ENCODE measurements at regions not wholly inside any gene's neighbourhood (a gene's known extent, or its start where the extent isn't known, plus 50 kb on each side); places are given as distances from the start of the nearest gene placed in this dataset.

GRCh38 chr1:224523676-224524075, 89.1 kb upstream of the WDR26 start:
- TF ChIP-seq, protein P1, sequence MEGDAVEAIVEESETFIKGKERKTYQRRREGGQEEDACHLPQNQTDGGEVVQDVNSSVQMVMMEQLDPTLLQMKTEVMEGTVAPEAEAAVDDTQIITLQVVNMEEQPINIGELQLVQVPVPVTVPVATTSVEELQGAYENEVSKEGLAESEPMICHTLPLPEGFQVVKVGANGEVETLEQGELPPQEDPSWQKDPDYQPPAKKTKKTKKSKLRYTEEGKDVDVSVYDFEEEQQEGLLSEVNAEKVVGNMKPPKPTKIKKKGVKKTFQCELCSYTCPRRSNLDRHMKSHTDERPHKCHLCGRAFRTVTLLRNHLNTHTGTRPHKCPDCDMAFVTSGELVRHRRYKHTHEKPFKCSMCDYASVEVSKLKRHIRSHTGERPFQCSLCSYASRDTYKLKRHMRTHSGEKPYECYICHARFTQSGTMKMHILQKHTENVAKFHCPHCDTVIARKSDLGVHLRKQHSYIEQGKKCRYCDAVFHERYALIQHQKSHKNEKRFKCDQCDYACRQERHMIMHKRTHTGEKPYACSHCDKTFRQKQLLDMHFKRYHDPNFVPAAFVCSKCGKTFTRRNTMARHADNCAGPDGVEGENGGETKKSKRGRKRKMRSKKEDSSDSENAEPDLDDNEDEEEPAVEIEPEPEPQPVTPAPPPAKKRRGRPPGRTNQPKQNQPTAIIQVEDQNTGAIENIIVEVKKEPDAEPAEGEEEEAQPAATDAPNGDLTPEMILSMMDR (conservative IDR thresholded peaks at IDR 0.05; ENCODE audit: low read depth in 2 of 2), result no peak
- TF ChIP-seq JUNB (IDR thresholded peaks at IDR 0.05; ENCODE audit: unreplicated experiment) (no peak), EZH2phosphoT487 (IDR thresholded peaks at IDR 0.05; ENCODE audit: unreplicated experiment) (no peak), CREB1 (CRISPR knock-in tag; IDR thresholded peaks at IDR 0.05; ENCODE audit: low read depth) (no peak), EZH2 (IDR thresholded peaks at IDR 0.05; ENCODE audit: low read depth, unreplicated experiment) (no peak), NANOG (IDR thresholded peaks at IDR 0.05; ENCODE audit: borderline replicate concordance) (no peak)
